HG03025 (cell line): ENCODE measurements at regions not wholly inside any gene's neighbourhood (a gene's known extent, or its start where the extent isn't known, plus 50 kb on each side); places are given as distances from the start of the nearest gene placed in this dataset.
A peak's percentile ranks its signal among the peaks of the same experiment; 100 is the strongest.
"Not testable (repeated sequence)": the region's sequence is repeated elsewhere in the genome, so short reads cannot be mapped to it uniquely, and the experiment has no call there.

ENCODE experiments used
- ATAC-seq: cut with Tn5 transposase; IDR thresholded peaks from one replicate; pipeline ENCODE4 v1.9.1; 2021; ENCODE audit warnings: mild to moderate bottlenecking, moderate library complexity; ENCODE audit not compliant: unreplicated experiment, low FRiP score

DNA sequence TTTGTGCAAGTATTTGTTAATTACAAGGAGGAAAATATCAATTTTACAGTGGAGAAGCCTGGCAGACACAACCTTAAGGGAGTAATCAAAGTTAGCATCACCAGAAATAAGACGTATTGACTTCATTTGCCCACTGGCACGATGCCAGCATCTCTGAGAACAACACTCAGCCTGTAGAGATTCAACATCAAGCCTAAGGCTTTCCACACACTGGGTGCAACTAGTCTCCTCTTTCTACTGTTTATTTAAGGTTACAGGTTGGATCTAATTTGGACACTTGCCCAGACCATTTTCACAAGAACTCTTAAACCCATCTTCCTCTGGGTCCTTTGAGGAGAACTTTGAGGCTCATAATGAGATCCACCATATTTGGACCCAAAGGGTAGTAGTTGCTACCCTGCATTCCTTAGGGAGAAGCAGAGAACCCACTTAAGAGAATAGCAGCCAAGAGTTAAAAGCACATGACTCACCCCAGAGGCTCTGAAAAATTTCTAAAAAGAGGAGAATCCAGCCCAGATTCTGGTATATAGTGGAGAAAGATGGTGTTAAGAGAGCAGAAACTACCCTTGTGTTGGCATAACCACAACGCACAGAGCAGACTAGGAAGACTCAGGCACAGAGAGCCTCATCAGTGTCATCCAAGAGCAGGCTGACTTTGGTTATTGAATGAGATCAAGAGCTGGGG lies 97.3 kb downstream of the CCDC71L start:
- ATAC-seq: no peak

DNA sequence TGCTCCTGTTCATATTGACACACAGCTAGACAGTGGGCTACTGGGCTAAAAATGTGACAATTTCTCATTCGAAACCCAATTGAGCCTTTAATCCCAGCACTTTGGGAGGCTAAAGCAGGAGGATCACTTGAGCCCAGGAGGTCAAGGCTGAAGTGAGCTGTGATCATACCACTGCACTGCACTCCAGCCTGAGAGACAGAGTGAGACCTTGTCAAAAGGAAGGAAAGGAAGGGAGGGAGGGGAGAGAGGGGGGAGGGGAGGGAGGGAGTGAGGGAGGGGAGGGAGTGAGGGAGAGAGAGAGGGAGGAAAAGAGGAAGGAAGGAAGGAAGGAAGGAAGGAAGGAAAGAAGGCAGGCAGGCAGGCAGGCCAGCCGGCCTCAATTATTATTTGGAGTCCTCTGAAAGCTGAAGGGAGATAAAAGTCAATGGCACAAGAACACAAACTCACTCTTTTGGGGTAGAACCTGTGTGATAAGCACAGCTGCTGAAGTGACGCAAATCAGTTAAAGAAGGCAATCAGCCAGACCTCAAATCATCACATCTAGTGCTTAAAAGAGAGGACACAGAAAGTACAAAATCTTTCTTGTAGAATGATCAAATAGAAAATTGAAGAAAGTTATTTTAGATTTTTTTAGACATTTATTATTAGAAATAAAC lies 98.1 kb downstream of the CCDC71L start:
- no peak for ATAC-seq

DNA sequence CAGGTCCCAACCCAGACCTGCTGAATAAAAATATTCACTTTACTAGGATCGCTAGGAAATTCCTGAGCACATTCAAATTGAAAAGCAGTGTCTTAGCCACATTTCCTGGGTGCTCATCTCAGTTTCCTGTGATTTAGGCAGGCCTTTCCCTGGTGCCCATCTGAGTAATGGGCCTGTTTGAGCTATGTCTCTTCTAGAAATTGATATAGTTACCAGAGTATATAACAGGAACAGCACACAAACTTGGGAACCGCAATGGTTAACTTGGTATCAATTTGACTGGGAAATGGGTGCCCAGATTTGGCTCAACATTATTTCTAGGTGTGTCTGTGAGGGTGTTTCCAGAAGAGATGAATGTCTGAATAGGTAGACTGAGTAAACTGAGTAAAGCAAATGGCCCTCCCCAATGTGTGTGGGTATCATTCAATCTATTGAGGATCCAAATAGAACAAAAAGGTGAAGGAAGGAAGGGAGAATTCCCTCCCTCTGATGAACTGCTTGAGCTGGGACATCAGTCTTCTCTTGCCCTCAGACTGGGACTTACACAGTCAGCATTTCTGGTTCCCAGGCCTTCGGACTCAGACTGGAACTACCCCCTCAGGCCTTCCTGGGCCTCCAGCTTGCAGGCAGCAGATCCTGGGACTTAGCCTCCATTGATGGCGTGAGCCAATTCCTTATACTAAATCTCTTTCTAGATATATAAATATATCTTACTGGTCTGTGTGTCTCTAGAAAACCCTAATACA lies 99.1 kb downstream of the CCDC71L start:
- ATAC-seq: no peak

DNA sequence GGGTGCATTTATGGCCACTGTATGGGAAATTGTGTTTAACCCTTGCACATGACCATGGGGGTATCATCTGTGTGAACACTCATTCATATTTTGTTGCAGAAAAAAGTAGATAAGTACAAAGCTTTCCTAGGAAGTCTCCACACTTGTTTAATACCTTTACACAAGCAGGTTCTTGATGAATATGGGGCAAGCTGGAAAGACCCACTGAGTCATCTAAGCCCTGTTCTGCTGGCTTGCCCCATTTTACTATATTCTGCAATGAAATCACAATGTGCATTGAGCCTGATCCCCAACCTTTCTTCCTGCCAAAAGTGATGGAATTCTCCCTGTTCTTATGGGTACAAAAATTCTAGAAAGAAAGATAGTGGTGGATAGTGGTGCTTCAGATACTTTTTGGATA lies 99.8 kb downstream of the CCDC71L start:
- no peak for ATAC-seq

DNA sequence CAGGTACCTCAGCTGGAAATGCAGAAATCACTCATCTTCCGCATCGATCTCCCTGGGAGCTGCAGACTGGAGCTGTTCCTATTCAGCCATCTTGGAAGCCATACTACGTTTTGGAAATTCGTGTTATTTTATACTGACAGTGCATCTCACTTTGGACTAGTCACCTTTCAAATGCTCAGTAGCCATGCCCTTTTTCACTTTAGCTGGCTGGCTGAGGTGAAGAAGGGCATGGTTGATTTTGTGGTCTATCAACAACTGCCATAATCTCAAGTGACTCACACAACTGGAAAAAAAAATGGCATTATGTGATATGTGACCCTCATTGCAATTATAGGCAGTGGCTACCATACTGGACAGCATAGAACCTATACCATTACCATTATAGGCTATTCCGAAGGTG lies 100.5 kb downstream of the CCDC71L start:
- no peak for ATAC-seq

DNA sequence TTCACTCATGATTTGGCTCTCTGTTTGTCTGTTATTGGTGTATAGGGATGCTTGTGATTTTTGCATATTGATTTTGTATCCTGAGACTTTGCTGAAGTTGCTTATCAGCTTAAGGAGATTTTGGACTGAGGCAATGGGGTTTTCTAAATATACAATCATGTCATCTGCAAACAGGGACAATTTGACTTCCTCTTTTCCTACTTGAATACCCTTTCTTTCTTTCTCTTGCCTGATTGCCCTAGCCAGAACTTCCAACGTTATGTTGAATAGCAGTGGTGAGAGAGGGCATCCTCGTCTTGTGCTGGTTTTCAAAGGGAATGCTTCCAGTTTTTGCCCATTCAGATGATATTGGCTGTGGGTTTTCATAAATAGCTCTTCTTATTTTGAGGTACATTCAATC lies 104.7 kb downstream of the CCDC71L start:
- not testable (repeated sequence) for ATAC-seq

DNA sequence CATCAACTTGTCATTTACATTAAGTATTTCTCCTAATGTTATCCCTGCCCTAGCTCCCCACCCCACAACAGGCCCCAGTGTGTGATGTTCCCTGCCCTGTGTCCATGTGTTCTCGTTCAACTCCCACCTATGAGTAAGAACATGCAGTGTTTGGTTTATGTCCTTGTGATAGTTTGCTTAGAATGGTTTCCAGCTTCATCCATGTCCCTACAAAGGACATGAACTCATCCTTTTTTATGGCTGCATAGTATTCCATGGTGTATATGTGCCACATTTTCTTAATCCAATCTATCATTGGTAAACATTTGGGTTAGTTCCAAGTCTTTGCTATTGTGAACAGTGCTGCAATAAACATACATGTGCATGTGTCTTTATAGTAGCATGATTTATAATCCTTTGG lies 106.3 kb downstream of the CCDC71L start:
- not testable (repeated sequence) for ATAC-seq

DNA sequence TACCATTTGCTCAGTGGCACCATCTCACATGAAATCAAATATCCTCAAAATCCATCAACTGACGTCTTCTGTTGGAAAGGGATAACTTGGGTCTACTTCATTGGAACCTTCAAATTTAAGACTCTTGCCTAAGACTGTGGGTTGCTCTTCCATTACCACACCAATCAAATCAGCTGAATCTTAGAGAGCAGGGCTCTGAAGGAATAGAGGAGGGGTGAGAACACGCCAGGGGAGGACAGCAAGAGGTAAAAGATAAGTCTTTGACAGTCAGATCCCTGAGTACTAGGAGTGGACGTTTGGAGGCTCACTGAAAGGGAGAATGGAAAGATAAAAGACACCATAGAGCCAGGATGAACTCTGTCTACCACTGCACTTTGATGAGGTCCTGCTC lies 107.5 kb downstream of the CCDC71L start:
- no peak for ATAC-seq

DNA sequence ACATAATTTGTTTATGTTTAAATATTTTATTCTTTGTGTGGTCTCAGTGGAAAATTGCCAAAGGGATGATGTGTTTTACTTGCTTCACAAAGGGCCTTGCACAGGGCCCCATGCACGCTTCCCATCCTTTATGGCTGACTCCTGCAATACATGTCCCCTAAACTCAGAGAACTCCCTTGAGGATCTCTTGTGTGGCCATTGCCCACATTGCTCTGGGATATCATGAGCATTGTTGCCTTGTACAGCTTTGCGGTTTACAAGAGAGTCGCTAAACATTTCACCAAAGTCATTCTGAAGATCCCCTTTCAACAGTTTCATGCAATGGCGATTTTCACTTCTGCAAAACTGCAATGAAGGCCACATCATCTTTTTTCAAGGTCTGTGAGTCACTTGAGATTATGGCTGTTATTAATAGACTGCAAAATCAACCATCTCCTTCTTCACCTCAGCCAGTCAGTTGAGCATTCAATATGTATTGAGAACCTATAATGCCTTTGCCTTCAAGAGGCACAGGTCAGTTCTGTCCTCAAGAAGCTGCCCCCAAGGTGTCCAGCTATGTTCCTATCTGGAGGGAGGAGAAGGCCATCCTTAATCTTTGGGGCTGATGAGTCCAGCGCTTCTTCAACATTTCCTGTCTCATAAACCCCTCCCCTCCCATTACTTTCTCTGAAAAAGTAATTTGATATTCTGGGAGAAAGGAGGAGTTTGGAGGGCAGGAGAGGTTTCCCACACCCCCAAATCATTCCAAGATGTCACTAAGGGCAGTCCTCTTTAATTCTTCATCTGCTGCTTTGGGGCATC lies 108.1 kb downstream of the CCDC71L start:
- peak; percentile 99 for ATAC-seq

DNA sequence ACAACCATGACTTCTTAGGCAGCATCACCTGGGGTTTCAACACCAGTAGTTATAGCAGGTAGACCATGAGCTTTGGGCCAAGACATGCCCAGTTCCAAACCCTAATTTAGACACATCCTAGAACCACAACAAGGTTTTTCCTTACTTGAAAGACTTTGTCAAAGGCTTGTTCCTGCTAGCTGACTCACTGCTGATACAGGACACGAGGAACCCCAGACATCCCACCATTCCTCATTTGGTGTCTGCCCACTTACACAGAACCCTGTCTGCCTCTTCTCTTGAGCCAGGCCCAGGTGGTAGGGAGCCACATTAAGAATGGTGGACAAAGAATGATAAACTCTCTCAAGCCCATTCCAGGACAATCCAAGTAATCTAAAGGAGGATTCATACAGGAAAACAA lies 109.0 kb downstream of the CCDC71L start:
- ATAC-seq: no peak

DNA sequence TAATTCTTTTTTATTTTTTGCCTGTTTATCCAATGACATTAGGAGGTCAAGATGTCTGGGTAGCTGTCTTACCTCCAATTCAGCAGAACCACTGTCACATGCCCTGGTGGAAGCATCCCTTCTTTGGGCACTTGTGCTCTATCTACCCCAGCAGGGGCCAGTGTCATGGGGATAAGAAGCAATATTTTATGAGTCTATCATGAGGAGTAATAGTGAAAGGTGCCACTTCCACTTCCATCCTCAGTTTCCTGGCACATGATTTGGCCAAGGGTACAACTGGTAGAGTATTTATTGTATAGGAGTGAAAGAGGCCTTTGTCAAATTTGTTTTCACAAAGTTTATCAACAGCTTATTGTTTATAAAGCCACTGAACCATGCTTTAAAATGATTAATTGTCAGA lies 112.5 kb downstream of the CCDC71L start:
- ATAC-seq: no peak

DNA sequence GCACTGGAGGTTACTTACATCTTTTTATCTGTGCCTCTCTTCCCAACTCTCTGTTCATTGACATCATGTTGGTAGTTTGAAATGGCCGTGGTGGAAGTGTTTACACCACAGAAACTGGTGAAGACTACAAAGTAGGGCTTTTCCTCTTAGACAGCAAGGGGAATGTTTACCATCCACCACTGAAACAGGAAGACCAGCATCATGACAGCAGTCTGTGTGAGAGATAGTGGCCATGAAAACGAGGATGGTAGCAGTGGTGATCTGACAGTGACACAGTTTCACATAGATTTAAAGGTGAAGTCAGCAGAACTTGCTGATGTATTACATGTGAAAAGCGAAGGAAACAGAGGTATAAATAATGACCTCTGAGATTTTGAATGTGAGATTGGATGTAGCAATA lies 115.7 kb downstream of the CCDC71L start:
- no peak for ATAC-seq

DNA sequence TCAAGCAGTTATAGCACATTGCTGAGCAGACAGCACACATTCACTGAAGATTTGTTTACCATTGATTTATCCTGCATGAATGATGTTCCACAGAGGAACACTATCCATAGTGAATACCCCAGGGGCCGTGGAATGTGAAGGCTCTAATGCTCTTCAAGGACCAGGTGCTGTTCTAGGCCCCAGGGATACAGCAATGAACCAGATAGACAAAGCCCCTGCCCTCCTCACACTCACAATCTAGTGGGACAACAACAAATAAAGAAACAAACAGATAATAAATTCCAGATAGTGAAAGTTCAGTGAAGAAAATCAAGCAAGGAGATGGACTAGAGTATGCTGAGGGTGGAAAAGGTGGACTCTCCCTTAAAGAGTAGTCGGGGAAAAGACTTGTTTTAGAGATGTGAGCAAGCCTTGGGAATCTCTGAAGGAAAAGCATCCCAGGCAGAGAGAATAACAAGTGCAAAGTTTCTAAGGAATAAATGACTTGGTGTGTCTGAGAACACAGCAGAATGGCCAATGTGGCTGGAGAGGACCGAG lies 117.7 kb downstream of the CCDC71L start:
- no peak for ATAC-seq

DNA sequence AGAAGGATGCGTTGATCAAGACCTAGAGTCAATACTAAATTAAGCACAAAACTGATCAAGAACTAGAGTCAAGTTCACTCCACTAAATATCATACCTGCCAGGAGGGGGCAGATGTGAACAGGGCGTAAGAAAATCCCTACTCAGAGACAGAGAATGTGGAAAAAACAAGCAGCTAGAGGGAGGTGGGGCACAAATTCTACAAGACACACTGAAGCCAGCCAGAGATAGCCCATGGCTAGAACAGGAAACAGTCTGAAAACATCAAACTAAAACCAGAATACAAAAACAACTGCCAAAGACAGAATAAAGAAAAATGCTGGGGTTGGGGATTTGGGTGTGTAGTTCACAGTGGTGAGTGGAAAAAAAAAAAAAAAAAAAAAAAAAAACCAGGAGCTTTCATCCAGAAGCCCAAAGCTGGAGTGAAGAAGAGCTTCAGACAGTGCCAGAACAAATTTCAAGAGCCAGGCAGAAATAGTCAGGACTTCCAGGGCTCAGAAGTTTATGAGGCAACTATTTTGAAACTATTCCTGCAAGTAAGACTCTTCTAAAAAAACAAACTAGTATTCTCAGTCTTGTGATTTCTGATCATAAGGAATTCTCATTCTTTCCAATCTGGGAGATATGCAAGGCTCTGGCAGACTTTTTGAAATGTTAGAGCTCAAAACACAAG lies 118.3 kb downstream of the CCDC71L start:
- peak; percentile 81 for ATAC-seq

DNA sequence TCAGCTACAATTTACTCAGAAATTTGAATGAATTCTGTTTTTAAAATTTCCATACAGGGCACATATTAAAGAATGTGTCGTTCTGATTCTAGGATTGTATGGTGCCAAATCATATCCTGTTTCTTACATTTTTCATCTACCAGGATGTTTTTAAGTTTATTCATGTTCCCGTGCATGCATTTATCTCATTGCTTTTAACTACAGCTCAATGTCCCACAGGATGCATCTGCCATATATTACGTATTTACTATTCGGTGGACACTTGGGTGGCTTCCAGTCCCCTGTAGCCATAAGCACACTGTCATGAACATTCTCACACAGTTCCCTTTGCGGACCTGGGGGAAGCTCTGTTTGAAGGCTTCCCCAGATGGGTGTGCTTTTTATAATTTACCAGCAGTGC lies 122.3 kb downstream of the CCDC71L start:
- ATAC-seq: no peak

DNA sequence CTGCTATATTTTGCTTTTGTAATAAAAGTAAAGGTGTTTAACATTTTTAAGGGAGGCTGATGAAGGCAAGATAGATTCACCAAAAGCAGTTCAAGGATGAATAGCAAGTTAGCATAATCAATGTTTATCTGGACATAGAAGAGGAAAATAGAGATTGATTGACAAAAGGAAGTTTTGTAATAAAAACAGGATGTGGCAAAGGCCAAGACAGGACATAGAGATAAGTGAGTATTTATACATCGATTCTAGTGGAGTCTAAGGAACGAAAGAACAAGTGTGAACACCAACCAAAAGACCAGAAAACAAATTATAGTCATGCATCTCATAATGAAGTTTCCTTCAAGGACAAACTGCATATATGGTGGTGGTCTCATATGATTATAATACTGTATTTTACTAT lies 123.8 kb downstream of the CCDC71L start:
- ATAC-seq: no peak

DNA sequence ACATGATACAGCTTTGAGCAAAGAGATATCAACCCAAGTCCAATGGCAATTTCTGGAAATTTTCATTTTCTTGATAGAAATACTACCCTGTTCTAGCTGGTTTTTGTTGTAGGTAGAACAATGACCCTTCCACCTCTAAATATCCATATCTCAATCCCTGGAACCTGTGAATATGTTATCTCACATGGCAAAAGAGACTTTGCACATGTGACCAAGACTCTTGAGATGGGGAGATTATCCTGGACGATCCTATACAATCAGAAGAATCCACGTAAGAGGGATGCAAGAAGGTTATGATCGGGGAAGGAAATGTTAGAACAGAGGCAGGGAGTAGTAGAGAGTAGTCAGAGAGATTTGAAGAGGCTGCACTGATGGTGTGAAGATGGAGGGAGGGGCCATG lies 124.9 kb downstream of the CCDC71L start:
- no peak for ATAC-seq

DNA sequence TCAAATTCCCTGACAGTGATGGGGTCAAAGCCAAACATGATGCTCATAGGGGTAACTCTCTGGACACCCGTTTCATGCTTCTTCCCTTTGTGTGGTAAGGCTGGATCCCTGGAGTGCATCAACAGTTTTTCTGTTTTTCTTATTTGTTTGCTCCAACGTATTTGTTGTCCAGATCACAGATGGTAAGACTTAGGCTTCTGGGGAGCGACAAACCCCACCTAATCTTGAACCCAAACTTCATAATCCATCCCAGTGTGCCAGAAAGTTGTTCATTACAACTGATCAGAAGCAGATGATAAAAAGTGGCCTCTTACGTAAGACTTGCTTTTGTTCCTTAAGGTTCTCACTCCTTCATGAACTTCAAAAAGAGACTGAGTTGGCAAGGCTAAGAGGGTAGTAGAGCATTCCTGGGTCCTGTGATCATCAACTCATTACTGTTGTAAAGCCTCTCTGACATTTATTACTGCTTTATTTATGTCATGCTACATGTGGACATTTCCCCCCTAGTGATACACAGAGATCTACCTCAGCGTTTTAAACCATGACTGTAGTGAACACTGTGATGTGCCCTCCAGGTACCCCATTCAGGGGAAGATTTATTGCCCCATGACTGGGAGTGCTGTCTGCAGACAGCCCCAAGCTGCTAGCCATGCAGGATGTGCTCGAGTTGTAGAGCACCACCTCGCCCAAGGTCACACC lies 125.6 kb downstream of the CCDC71L start:
- no peak for ATAC-seq

DNA sequence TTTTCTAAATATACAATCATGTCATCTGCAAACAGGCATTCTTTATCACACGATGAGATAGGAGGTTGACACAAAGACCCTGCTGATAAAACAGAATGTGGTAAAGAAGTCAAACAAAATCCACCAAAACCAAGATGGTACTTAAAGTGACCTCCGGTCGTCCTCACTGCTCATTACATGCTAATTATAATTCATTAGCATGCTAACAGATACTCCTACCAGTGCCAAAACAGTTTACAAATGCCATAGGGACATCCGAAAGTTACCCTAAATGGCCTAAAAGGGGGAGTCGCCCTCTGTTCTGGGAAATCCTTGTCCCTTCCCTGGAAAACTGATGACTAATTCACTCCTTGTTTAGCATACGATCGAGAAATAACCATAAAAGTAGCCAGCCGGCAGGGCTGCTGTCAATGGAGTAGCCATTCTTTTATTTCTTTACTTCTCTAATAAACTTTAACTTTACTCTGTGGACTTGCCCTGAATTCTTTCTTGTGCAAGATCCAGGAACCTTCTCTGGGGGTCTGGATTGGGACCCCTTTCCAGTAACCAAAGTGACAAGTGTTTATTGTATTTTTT lies 126.6 kb downstream of the CCDC71L start:
- no peak for ATAC-seq
